ENCODE measurements at regions not wholly inside any gene's neighbourhood (a gene's known extent, or its start where the extent isn't known, plus 50 kb on each side); places are given as distances from the start of the nearest gene placed in this dataset.

GRCh38 chr6:22078802-22079545 lies 217.9 kb downstream of the PRL start:
- no peak for DNase-seq

- no peak for DNase-seq
These were observed 217.1 kb downstream of the PRL start for GRCh38 chr6:22079783-22080182.

- DNase-seq = no peak
These were observed 215.1 kb downstream of the PRL start for GRCh38 chr6:22081709-22082108.

GRCh38 chr6:22082218-22082617 lies 214.6 kb downstream of the PRL start:
- DNase-seq = no peak

- no peak for DNase-seq
These were observed 213.7 kb downstream of the PRL start for GRCh38 chr6:22083119-22083518.

- DNase-seq = no peak
These were observed 208.7 kb downstream of the PRL start for GRCh38 chr6:22087960-22088706.

GRCh38 chr6:22091424-22091948 lies 205.3 kb downstream of the PRL start:
- DNase-seq = no peak

- DNase-seq = no peak
These were observed 201.0 kb downstream of the PRL start for GRCh38 chr6:22095836-22096235.

- no peak for DNase-seq
These were observed 198.2 kb downstream of the PRL start for GRCh38 chr6:22098601-22099031.

GRCh38 chr6:22099231-22099630 lies 197.6 kb downstream of the PRL start:
- DNase-seq = no peak

- no peak for DNase-seq
These were observed 196.9 kb downstream of the PRL start for GRCh38 chr6:22099923-22100322.

- no peak for DNase-seq
These were observed 195.7 kb downstream of the PRL start for GRCh38 chr6:22101163-22101562.

GRCh38 chr6:22102671-22103070 lies 194.2 kb downstream of the PRL start:
- no peak for DNase-seq

GRCh38 chr6:22106451-22106850 lies 190.4 kb downstream of the PRL start:
- DNase-seq = no peak

GRCh38 chr6:22106961-22107360 lies 189.9 kb downstream of the PRL start:
- no peak for DNase-seq

- DNase-seq = no peak
These were observed 188.6 kb downstream of the PRL start for GRCh38 chr6:22108199-22108598.

- DNase-seq = no peak
These were observed 186.8 kb downstream of the PRL start for GRCh38 chr6:22110061-22110460.

- DNase-seq = no peak
These were observed 184.4 kb downstream of the PRL start for GRCh38 chr6:22112461-22112860.

GRCh38 chr6:22113026-22113766 lies 183.6 kb downstream of the PRL start:
- DNase-seq = no peak

- DNase-seq = no peak
These were observed 181.3 kb downstream of the PRL start for GRCh38 chr6:22115559-22115958.

- no peak for DNase-seq
These were observed 179.2 kb downstream of the PRL start for GRCh38 chr6:22117631-22118030.

GRCh38 chr6:22119500-22119899 lies 177.3 kb downstream of the PRL start:
- DNase-seq = no peak

- no peak for DNase-seq
These were observed 172.1 kb downstream of the PRL start for GRCh38 chr6:22124756-22125155.
